GM18507 (cell line): ENCODE measurements at regions not wholly inside any gene's neighbourhood (a gene's known extent, or its start where the extent isn't known, plus 50 kb on each side); places are given as distances from the start of the nearest gene placed in this dataset.
A peak's percentile ranks its signal among the peaks of the same experiment; 100 is the strongest.
"Not testable (repeated sequence)": the region's sequence is repeated elsewhere in the genome, so short reads cannot be mapped to it uniquely, and the experiment has no call there.

Source experiments
- DNase-seq: peaks from one replicate; pipeline ENCODE4 v3.0.0; 2011; ENCODE audit warnings: low read depth; ENCODE audit not compliant: insufficient read length; ENCODE audit errors: extremely low spot score
- FAIRE-seq: peaks from 2 replicates; lab custom pipeline; 2011; peaks lifted over from hg19 to GRCh38; lab: Jason Lieb, UNC

GRCh38 chr3:28980631-28981030 lies 300.2 kb upstream of the RBMS3 start:
- FAIRE-seq = no peak

GRCh38 chr3:28982906-28983305 lies 298.0 kb upstream of the RBMS3 start:
- FAIRE-seq (peak; percentile 62), DNase-seq (no peak)

More at GRCh38 chr3:28980631-28981030, 300.2 kb upstream of the RBMS3 start:
- no peak for DNase-seq

GRCh38 chr3:28986922-28987321 lies 293.9 kb upstream of the RBMS3 start:
- no peak for FAIRE-seq
- no peak for DNase-seq

GRCh38 chr3:28989646-28990089 lies 291.2 kb upstream of the RBMS3 start:
- FAIRE-seq (peak; percentile 80), DNase-seq (no peak)

GRCh38 chr3:28994161-28994905 lies 286.5 kb upstream of the RBMS3 start:
- FAIRE-seq = no peak
- DNase-seq = no peak

- DNase-seq (no peak), FAIRE-seq (peak; percentile 82)
These were observed 275.8 kb upstream of the RBMS3 start for GRCh38 chr3:29004885-29005599.

- FAIRE-seq (no peak), DNase-seq (no peak)
These were observed 275.0 kb upstream of the RBMS3 start for GRCh38 chr3:29005862-29006261.

- no peak for DNase-seq
- no peak for FAIRE-seq
These were observed 269.4 kb upstream of the RBMS3 start for GRCh38 chr3:29011441-29011840.

GRCh38 chr3:29011966-29012365 lies 268.9 kb upstream of the RBMS3 start:
- no peak for FAIRE-seq
- no peak for DNase-seq

- no peak for DNase-seq
These were observed 257.9 kb upstream of the RBMS3 start for GRCh38 chr3:29022976-29023375.

GRCh38 chr3:29026286-29026685 lies 254.6 kb upstream of the RBMS3 start:
- FAIRE-seq (peak; percentile 55), DNase-seq (no peak)

More at GRCh38 chr3:29022976-29023375, 257.9 kb upstream of the RBMS3 start:
- FAIRE-seq = no peak

- FAIRE-seq (no peak), DNase-seq (no peak)
These were observed 253.9 kb upstream of the RBMS3 start for GRCh38 chr3:29026959-29027358.

GRCh38 chr3:29031175-29031574 lies 249.7 kb upstream of the RBMS3 start:
- DNase-seq = not testable (repeated sequence)

GRCh38 chr3:29033511-29033910 lies 247.4 kb upstream of the RBMS3 start:
- DNase-seq = no peak

More at GRCh38 chr3:29031175-29031574, 249.7 kb upstream of the RBMS3 start:
- FAIRE-seq = not testable (repeated sequence)

GRCh38 chr3:29050155-29050554 lies 230.7 kb upstream of the RBMS3 start:
- DNase-seq (no peak), FAIRE-seq (no peak)

More at GRCh38 chr3:29033511-29033910, 247.4 kb upstream of the RBMS3 start:
- FAIRE-seq = no peak

GRCh38 chr3:29057326-29057725 lies 223.5 kb upstream of the RBMS3 start:
- FAIRE-seq = no peak
- DNase-seq = no peak

GRCh38 chr3:29064085-29064484 lies 216.8 kb upstream of the RBMS3 start:
- DNase-seq (no peak), FAIRE-seq (no peak)

GRCh38 chr3:29065211-29065785 lies 215.6 kb upstream of the RBMS3 start:
- FAIRE-seq (no peak), DNase-seq (no peak)

- DNase-seq (no peak), FAIRE-seq (no peak)
These were observed 213.9 kb upstream of the RBMS3 start for GRCh38 chr3:29067007-29067406.

GRCh38 chr3:29070959-29071634 lies 209.8 kb upstream of the RBMS3 start:
- FAIRE-seq = no peak
- DNase-seq = no peak
